Stomach (tissue), 8 donors: ENCODE measurements at regions not wholly inside any gene's neighbourhood (a gene's known extent, or its start where the extent isn't known, plus 50 kb on each side); places are given as distances from the start of the nearest gene placed in this dataset.

Experiments
- DNase-seq, 2 donors: peaks; one replicate each; pipeline versions ENCODE4 v3.0.0 to v3.0.0-alpha.2; 2013 to 2019
- H3K27ac ChIP-seq, 5 donors: fragments of 200-600 bp in 4 of 5; sonication (generic) in 4 of 5; one replicate each; pipeline ENCODE4 v1.5.1; 2013 to 2019; ENCODE audit warnings: mild to moderate bottlenecking in 1 of 5, moderate library complexity in 1 of 5
- H3K27me3 ChIP-seq, 3 donors: fragments of 200-600 bp; sonication (generic); one replicate each; pipeline ENCODE4 v1.5.1; 2017 to 2019; ENCODE audit warnings: mixed run types in 1 of 3
- H3K36me3 ChIP-seq, 4 donors: fragments of 200-600 bp; sonication (generic); 1 replicate in 3 of 4; 2 replicates in 1 of 4; pipeline ENCODE4 v1.5.1; 2016 to 2019
- H3K4me1 ChIP-seq, 4 donors: fragments of 200-600 bp; sonication (generic); one replicate each; pipeline ENCODE4 v1.5.1; 2016 to 2019
- H3K4me3 ChIP-seq, 4 donors: fragments of 200-600 bp; sonication (generic) in 3 of 4; one replicate each; pipeline ENCODE4 v1.5.1; 2016 to 2019; ENCODE audit warnings: mild to moderate bottlenecking in 1 of 4
- H3K9me3 ChIP-seq, 4 donors: fragments of 200-600 bp; sonication (generic); one replicate each; pipeline ENCODE4 v1.5.1; 2016 to 2019
- EP300 ChIP-seq: sonication (generic); formaldehyde crosslinking; IDR thresholded peaks from one replicate; pipeline ENCODE4 v1.6.1; 2017; ENCODE audit warnings: antibody characterized with exemption
- POLR2A ChIP-seq, 4 donors: fragments of 450-650 bp; IDR thresholded peaks; one replicate each; pipeline ENCODE4 v1.6.1; 2016; ENCODE audit warnings: antibody characterized with exemption in 4 of 4, control low read depth in 2 of 4, mild to moderate bottlenecking in 1 of 4, moderate library complexity in 1 of 4
- POLR2AphosphoS5 ChIP-seq, 3 donors: sonication (generic); formaldehyde crosslinking; IDR thresholded peaks; one replicate each; pipeline ENCODE4 v1.6.1; 2016; ENCODE audit warnings: antibody characterized with exemption in 3 of 3
- WGBS, 5 donors: extraction: QIAGEN DNeasy Blood & Tissue Kit in 3 of 5; methylation state at CpG; one replicate each; pipeline versions ENCODE4 v1.1.5 to v1.1.7; 2013 to 2018; 5-methylcytosine and 5-hydroxymethylcytosine counted together
- intact Hi-C: fragments of 100-400 bp; cut with DNase I; formaldehyde crosslinking; loops from one replicate; pipeline ENCODE4 v1.15.1; 2023; ENCODE audit warnings: low total_unique reads
- TF ChIP-seq, protein P1 (sequence below), 7 experiments: fragments of 450-650 bp in 4 of 7; fragments of 200-600 bp in 3 of 7; sonication (generic) in 3 of 7; IDR thresholded peaks; one replicate each; pipeline ENCODE4 v1.5.1; 2016 to 2019; ENCODE audit warnings: antibody characterized with exemption in 7 of 7, control low read depth in 2 of 7, mild to moderate bottlenecking in 1 of 7
- donor health status: healthy with polysubstance abuse.
- donor health status: Bipolar disorder and iron deficiency.
- donor health status: healthy.

DNA sequence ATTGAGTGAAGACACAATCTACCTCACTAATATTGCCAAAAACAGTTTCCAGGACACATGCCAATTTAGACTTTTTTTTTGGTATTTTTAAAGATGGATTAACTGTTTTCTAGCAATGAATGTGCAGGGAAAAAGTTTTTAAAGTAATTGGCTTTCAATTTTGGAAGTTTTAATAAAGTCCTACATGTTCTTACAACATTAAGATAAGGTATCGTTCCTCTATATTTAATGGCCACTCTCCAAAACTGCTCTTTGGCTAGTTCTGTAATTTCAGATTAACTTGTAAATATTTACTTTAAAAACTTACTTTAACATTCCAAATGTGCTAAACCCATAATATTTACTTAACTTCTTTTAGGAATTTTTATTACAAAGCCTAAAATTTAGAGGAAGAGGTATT lies 1332.2 kb upstream of the PRMT6 start:
- intact Hi-C loops: no loop called here
- Histone ChIP-seq H3K27me3 (no peaks in the 10 kb centered on the region), H3K27ac (no peak overlapping the region), H3K4me3 (no peak overlapping the region), H3K36me3 (no peaks in the 10 kb centered on the region), H3K4me1 (peaks cover 0 to 14% (median 5%) of the 10 kb centered on the region in 4 donors), H3K9me3 (no peaks in the 10 kb centered on the region)
- 18 to 35% (median 21%) methylated on average over 1 of the region's 1 CpG for WGBS, 5 donors
- TF ChIP-seq EP300: no peak
- no peak for TF ChIP-seq POLR2A (IDR thresholded peaks at IDR 0.05)
- TF ChIP-seq, protein P1, sequence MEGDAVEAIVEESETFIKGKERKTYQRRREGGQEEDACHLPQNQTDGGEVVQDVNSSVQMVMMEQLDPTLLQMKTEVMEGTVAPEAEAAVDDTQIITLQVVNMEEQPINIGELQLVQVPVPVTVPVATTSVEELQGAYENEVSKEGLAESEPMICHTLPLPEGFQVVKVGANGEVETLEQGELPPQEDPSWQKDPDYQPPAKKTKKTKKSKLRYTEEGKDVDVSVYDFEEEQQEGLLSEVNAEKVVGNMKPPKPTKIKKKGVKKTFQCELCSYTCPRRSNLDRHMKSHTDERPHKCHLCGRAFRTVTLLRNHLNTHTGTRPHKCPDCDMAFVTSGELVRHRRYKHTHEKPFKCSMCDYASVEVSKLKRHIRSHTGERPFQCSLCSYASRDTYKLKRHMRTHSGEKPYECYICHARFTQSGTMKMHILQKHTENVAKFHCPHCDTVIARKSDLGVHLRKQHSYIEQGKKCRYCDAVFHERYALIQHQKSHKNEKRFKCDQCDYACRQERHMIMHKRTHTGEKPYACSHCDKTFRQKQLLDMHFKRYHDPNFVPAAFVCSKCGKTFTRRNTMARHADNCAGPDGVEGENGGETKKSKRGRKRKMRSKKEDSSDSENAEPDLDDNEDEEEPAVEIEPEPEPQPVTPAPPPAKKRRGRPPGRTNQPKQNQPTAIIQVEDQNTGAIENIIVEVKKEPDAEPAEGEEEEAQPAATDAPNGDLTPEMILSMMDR (IDR thresholded peaks at IDR 0.05): no peak
- no peak for TF ChIP-seq POLR2AphosphoS5 (IDR thresholded peaks at IDR 0.05)
- DNase-seq: no peak

DNA sequence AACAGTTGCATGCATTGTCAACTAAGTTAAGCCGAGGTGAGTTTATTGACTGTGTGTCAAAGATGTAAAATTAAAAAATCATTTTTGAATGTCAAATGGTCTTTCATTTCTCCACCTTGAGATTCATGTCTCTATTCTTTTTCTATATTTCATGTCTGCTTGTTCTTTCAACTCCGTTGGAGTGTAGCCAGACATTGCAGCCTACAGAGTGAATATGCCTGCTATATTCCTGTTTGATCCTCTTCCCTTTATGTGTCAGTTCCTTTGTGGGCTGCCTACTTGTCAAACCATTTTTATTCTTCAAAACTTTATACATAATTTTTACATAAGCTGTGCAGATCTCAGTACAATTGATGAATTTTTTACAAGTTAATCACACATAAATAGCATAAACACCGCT lies 1325.8 kb upstream of the PRMT6 start:
- Histone ChIP-seq H3K36me3 (no peaks in the 10 kb centered on the region), H3K4me3 (no peak overlapping the region), H3K4me1 (no peaks in the 10 kb centered on the region), H3K9me3 (no peaks in the 10 kb centered on the region), H3K27ac (no peak overlapping the region), H3K27me3 (no peaks in the 10 kb centered on the region)
- 67 to 76% (median 72%) methylated on average over 3 of the region's 3 CpGs for WGBS, 5 donors
- intact Hi-C loops: no loop called here
- DNase-seq: no peak
- TF ChIP-seq POLR2A (IDR thresholded peaks at IDR 0.05): no peak
- TF ChIP-seq, protein P1 (IDR thresholded peaks at IDR 0.05): no peak
- TF ChIP-seq EP300: no peak
- TF ChIP-seq POLR2AphosphoS5 (IDR thresholded peaks at IDR 0.05): no peak

DNA sequence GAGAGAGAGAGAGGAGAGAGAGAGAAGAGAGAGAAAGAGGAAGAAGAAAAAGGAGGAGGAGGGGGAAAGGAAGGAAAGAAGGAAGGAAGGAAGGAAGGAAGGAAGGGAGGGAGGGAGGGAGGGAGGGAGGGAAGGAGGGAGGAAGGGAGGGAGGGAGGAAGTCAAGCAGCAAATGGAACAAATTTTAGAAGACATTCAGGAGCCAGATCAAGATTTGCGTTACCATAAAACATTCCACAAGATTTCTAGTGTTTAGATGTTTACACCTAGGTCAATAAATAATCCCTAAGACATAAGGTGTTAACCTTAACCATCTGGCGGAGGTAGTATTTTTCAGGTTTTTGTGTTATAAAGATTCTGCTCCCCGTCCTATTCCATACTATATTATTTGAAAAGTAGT lies 1320.1 kb upstream of the PRMT6 start:
- no peak for DNase-seq
- no peaks in the 10 kb centered on the region for H3K4me1 ChIP-seq
- no peak overlapping the region for H3K4me3 ChIP-seq
- H3K27me3 ChIP-seq: no peaks in the 10 kb centered on the region
- no peaks in the 10 kb centered on the region for H3K9me3 ChIP-seq
- no peaks in the 10 kb centered on the region for H3K36me3 ChIP-seq
- WGBS, 5 donors: 79 to 94% (median 83%) methylated on average over 3 of the region's 3 CpGs
- no peak overlapping the region for H3K27ac ChIP-seq
- intact Hi-C loops: no loop called here
- TF ChIP-seq, protein P1 (IDR thresholded peaks at IDR 0.05): no peak
- TF ChIP-seq POLR2A (IDR thresholded peaks at IDR 0.05) (no peak), POLR2AphosphoS5 (IDR thresholded peaks at IDR 0.05) (no peak), EP300 (no peak)

DNA sequence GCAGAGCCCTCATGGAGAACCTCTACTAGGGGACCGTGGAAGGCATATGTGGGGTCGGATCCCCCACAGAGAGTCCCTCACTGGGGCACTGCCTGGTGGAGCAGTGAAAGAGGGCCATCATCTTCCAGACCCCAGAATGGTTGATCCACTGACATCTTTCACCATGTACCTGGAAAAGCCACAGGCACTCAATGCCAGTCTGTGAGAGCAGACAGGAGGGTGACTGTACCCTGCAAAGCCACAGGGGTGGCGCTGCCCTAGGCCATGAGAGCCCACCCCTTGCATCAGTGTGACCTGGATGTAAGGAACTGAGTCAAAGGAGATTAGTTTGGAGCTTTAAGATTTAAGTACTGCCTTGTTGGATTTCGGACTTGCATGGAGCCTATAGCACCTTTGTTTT lies 1276.7 kb upstream of the PRMT6 start:
- Histone ChIP-seq H3K9me3 (peaks cover 0 to 12% (median 2%) of the 10 kb centered on the region in 4 donors), H3K27ac (no peak overlapping the region), H3K4me3 (no peak overlapping the region), H3K27me3 (no peaks in the 10 kb centered on the region), H3K36me3 (no peaks in the 10 kb centered on the region), H3K4me1 (no peaks in the 10 kb centered on the region)
- no peak for DNase-seq
- intact Hi-C loops: no loop called here
- TF ChIP-seq POLR2AphosphoS5 (IDR thresholded peaks at IDR 0.05) (no peak), EP300 (no peak), POLR2A (IDR thresholded peaks at IDR 0.05) (no peak)
- TF ChIP-seq, protein P1 (IDR thresholded peaks at IDR 0.05): no peak
- 78 to 87% (median 82%) methylated on average over 4 of the region's 4 CpGs for WGBS, 5 donors
